Loucy (cell line): ENCODE measurements at regions not wholly inside any gene's neighbourhood (a gene's known extent, or its start where the extent isn't known, plus 50 kb on each side); places are given as distances from the start of the nearest gene placed in this dataset.

Experiments used
- CTCF ChIP-seq: fragments of 200-600 bp; sonication (generic); conservative IDR thresholded peaks from 2 replicates; pipeline ENCODE4 v1.5.1; 2014; ENCODE audit warnings: mild to moderate bottlenecking, antibody characterized with exemption, low read length
- EZH2phosphoT487 ChIP-seq: fragments of 200-600 bp; IDR thresholded peaks from 2 replicates; pipeline ENCODE4 v1.6.1; 2018; ENCODE audit warnings: antibody characterized with exemption, mild to moderate bottlenecking, moderate library complexity, borderline replicate concordance

GRCh38 chr7:96781919-96782318 is 72.3 kb upstream of the SEM1 start:
- TF ChIP-seq CTCF, result no peak
- no peak for TF ChIP-seq EZH2phosphoT487
